Mesendoderm (in vitro differentiated cells): ENCODE measurements at regions not wholly inside any gene's neighbourhood (a gene's known extent, or its start where the extent isn't known, plus 50 kb on each side); places are given as distances from the start of the nearest gene placed in this dataset.
A peak's percentile ranks its signal among the peaks of the same experiment; 100 is the strongest.

ENCODE experiments used
- DNase-seq: peaks from one replicate; pipeline ENCODE4 v3.0.0; 2013
- H2AK5ac ChIP-seq: 2 replicates; pipeline ENCODE4 v1.6.1; 2013; ENCODE audit warnings: low read length, inconsistent platforms
- H2BK120ac ChIP-seq: 2 replicates; pipeline ENCODE4 v1.6.1; 2013; ENCODE audit warnings: low read depth, mild to moderate bottlenecking, low read length, moderate library complexity, mixed read lengths
- H2BK15ac ChIP-seq: replicated peaks from 2 replicates; pipeline ENCODE4 v1.6.1; 2013; ENCODE audit warnings: low read depth, mild to moderate bottlenecking, moderate library complexity
- H2BK5ac ChIP-seq: 2 replicates; pipeline ENCODE4 v1.6.1; 2013; ENCODE audit warnings: low read length, inconsistent platforms
- H3K18ac ChIP-seq: 2 replicates; pipeline ENCODE4 v1.6.1; 2013; ENCODE audit warnings: mild to moderate bottlenecking, low read length, mixed read lengths
- H3K23ac ChIP-seq: one replicate; pipeline ENCODE4 v1.6.1; 2013; ENCODE audit warnings: low read length
- H3K27ac ChIP-seq: 2 replicates; pipeline ENCODE4 v1.5.1; 2013; ENCODE audit warnings: low read depth, mild to moderate bottlenecking, inconsistent platforms, low read length, moderate library complexity
- H3K27me3 ChIP-seq: 2 replicates; pipeline ENCODE4 v1.6.1; 2013; ENCODE audit warnings: low read length, control low read depth, mild to moderate bottlenecking, inconsistent platforms; ENCODE audit not compliant: insufficient read depth, poor library complexity
- H3K36me3 ChIP-seq: 2 replicates; pipeline ENCODE4 v1.6.1; 2013; ENCODE audit warnings: low read length, inconsistent platforms; ENCODE audit not compliant: control insufficient read depth, insufficient read depth
- H3K4ac ChIP-seq: one replicate; pipeline ENCODE4 v1.6.1; 2013; ENCODE audit warnings: low read depth, mild to moderate bottlenecking, low read length, moderate library complexity
- H3K4me1 ChIP-seq: 2 replicates; pipeline ENCODE4 v1.6.1; 2013; ENCODE audit warnings: low read depth, low read length, inconsistent platforms; ENCODE audit not compliant: control insufficient read depth
- H3K4me2 ChIP-seq: 2 replicates; pipeline ENCODE4 v1.6.1; 2013; ENCODE audit warnings: low read length
- H3K4me3 ChIP-seq: 2 replicates; pipeline ENCODE4 v1.5.1; 2013; ENCODE audit warnings: mild to moderate bottlenecking, low read length
- H3K56ac ChIP-seq: one replicate; pipeline ENCODE4 v1.6.1; 2013; ENCODE audit warnings: low read length
- H3K79me1 ChIP-seq: 2 replicates; pipeline ENCODE4 v1.6.1; 2013; ENCODE audit warnings: low read length, inconsistent platforms
- H3K79me2 ChIP-seq: 2 replicates; pipeline ENCODE4 v1.6.1; 2013; ENCODE audit warnings: mild to moderate bottlenecking, low read length; ENCODE audit not compliant: control insufficient read depth, insufficient read depth
- H3K9ac ChIP-seq: 2 replicates; pipeline ENCODE4 v1.6.1; 2013; ENCODE audit warnings: low read length, inconsistent platforms
- H4K5ac ChIP-seq: one replicate; pipeline ENCODE4 v1.6.1; 2013; ENCODE audit warnings: low read length
- H4K8ac ChIP-seq: one replicate; pipeline ENCODE4 v1.6.1; 2013; ENCODE audit warnings: low read depth, mild to moderate bottlenecking, control low read depth, low read length, moderate library complexity
- WGBS: extraction: QIAGEN DNeasy Blood & Tissue Kit; methylation state at CpG from one replicate; pipeline ENCODE4 v1.1.7; 2013; ENCODE audit warnings: low lambda C conversion rate, missing lambda C conversion rate; ENCODE audit not compliant: insufficient coverage; ENCODE audit errors: extremely low coverage; 5-methylcytosine and 5-hydroxymethylcytosine counted together

DNA sequence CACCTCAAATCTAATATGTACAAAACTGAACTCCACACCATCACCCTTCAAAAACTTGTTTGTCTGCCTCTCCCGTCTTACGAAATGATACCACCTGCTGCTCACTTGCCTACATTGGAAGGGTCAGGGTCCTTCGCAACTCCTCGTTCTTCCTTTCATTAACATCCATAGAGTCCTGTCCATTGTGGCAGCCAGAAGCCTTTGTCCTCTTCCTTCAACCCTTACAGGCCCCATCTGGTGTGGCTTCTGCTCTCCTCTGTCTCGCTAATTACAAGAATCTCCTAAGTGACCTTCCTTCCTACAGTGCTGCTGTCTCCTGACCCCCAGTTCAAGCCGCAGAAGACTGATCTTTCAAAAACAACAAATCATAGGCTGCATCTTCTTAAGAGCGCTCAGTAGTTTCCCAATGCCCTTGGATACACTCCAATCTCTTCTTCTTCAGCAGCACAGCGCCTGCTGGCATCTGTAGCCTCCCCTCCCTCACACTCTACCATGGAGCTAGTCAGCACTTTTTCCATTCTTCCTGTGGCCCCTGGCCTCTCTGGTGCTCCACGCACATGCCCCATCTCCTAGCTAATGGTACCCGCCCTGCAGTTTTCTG is 382.7 kb downstream of the LIG4 start:
- H2BK5ac ChIP-seq, result no peak overlapping the region
- H2BK120ac ChIP-seq, result no peak overlapping the region
- no CpG with 5 or more reads among the region's 10 CpGs for WGBS
- H3K4ac ChIP-seq, result no peak overlapping the region
- H3K18ac ChIP-seq, result no peak overlapping the region
- H4K8ac ChIP-seq, result no peak overlapping the region
- H3K56ac ChIP-seq, result no peak overlapping the region
- no peak overlapping the region for H2BK15ac ChIP-seq
- no peak overlapping the region for H3K4me3 ChIP-seq
- no peak overlapping the region for H3K23ac ChIP-seq
- no peaks in the 10 kb centered on the region for H3K27me3 ChIP-seq
- H3K4me2 ChIP-seq, result no peak overlapping the region
- no peaks in the 10 kb centered on the region for H3K36me3 ChIP-seq
- peaks cover 8% of the 10 kb centered on the region for H3K79me2 ChIP-seq
- no peak overlapping the region for H3K9ac ChIP-seq
- H3K4me1 ChIP-seq, result peaks cover 2% of the 10 kb centered on the region
- H2AK5ac ChIP-seq, result no peak overlapping the region
- no peak overlapping the region for H4K5ac ChIP-seq
- no peak for DNase-seq
- no peak overlapping the region for H3K27ac ChIP-seq
- H3K79me1 ChIP-seq, result peaks cover 2% of the 10 kb centered on the region

DNA sequence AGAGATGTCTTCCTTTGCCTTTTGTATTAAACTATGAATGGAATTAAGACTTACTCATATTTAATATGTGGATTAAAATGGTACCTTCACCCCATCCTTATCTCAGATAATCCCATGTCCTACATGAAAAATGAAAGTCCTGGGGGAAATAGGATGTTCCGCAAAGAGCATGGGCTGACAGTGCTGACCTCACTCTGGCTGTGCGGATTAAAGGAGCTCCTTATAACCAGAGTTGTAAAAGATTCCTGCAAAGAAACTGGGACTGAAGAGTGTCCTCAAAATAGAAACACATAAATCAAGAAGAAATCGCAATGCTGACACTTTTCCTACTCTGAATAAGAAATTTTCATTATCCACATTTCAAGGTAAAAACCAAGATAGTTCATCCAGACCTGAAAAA is 384.5 kb downstream of the LIG4 start:
- Histone ChIP-seq H3K27ac (no peak overlapping the region), H3K9ac (no peak overlapping the region), H2BK5ac (no peak overlapping the region), H4K5ac (no peak overlapping the region), H3K4me3 (no peak overlapping the region), H2BK15ac (no peak overlapping the region), H3K4me1 (no peaks in the 10 kb centered on the region), H3K27me3 (no peaks in the 10 kb centered on the region), H3K23ac (no peak overlapping the region), H3K56ac (no peak overlapping the region), H3K79me2 (peaks cover 8% of the 10 kb centered on the region), H3K79me1 (peaks cover 7% of the 10 kb centered on the region), H3K18ac (no peak overlapping the region), H3K4me2 (no peak overlapping the region), H4K8ac (no peak overlapping the region), H2AK5ac (no peak overlapping the region), H3K4ac (no peak overlapping the region), H3K36me3 (no peaks in the 10 kb centered on the region), H2BK120ac (no peak overlapping the region)
- DNase-seq, result no peak
- no CpG with 5 or more reads among the region's 3 CpGs for WGBS

DNA sequence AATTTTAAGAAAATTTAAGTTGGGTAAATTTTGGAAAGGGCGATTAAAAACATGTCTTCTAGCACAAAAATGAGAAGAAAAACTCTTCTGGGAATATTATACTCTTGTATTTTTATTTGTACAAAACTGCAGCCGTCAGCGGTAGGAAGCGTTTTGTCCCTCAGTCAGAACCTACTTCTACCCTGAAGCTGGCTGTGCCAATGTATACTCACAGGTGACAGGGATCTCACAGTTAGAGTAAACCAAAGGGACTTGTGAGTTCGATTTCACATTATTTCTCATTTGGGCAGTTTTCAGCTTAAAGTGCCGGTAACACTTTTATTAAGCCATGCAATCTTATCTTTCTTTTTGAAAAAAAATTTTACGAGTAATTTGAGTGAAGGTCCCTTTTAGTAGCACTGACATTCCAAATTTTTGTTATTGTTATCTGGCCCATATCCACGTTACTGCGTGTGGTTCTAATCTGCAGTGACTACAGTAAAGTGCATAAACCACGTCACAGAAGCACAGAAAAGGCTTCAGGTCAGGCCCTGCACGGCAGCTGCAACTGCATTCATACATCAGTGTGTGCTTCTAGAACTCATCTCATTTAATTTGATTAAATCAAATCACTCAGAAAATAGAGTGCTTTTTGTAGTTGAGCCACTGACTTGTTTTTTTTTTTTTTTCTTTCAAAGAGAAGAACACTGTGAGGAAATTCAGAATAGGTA is 387.3 kb downstream of the LIG4 start:
- Histone ChIP-seq H4K5ac (no peak overlapping the region), H3K56ac (no peak overlapping the region), H3K4me1 (no peaks in the 10 kb centered on the region), H3K36me3 (no peaks in the 10 kb centered on the region), H3K18ac (no peak overlapping the region), H3K27me3 (no peaks in the 10 kb centered on the region), H2BK15ac (no peak overlapping the region), H3K23ac (no peak overlapping the region), H3K4me2 (no peak overlapping the region), H3K79me1 (peaks cover 9% of the 10 kb centered on the region), H4K8ac (no peak overlapping the region), H3K4me3 (no peak overlapping the region), H3K79me2 (peaks cover 10% of the 10 kb centered on the region), H2BK5ac (no peak overlapping the region), H3K9ac (no peak overlapping the region), H2AK5ac (no peak overlapping the region), H3K27ac (no peak overlapping the region), H3K4ac (no peak overlapping the region), H2BK120ac (no peak overlapping the region)
- DNase-seq, result no peak
- WGBS, result 100% methylated on average over 1 of the region's 11 CpGs

DNA sequence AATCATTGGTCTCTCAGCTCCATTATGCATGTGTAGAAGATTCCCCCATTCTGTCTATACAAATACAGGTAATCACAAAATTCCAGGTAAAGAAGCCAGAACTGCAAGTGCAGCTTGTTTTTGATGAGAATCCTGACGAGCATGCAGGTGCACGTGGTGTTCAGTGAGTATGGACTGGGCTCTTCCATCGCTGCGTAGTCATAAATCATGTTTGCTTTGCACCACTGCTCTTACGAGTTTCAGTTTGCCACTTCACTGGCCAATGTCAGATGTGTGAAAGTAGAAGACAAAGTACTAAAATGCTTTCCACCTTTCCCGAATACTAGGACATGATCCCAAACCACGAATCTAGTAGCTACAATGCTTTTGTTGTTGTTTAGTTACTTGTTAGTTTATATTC is 390.7 kb downstream of the LIG4 start:
- no peak for DNase-seq
- no peak overlapping the region for H2BK120ac ChIP-seq
- H2BK15ac ChIP-seq, result no peak overlapping the region
- no peak overlapping the region for H4K5ac ChIP-seq
- H3K18ac ChIP-seq, result no peak overlapping the region
- H3K56ac ChIP-seq, result no peak overlapping the region
- H3K4me3 ChIP-seq, result no peak overlapping the region
- no peak overlapping the region for H2AK5ac ChIP-seq
- H3K79me1 ChIP-seq, result peaks cover 9% of the 10 kb centered on the region
- H3K4me2 ChIP-seq, result no peak overlapping the region
- no peaks in the 10 kb centered on the region for H3K4me1 ChIP-seq
- H3K23ac ChIP-seq, result no peak overlapping the region
- no peak overlapping the region for H4K8ac ChIP-seq
- H3K4ac ChIP-seq, result no peak overlapping the region
- no peak overlapping the region for H3K9ac ChIP-seq
- H3K36me3 ChIP-seq, result no peaks in the 10 kb centered on the region
- H2BK5ac ChIP-seq, result no peak overlapping the region
- H3K27me3 ChIP-seq, result no peaks in the 10 kb centered on the region
- no peak overlapping the region for H3K27ac ChIP-seq
- no CpG with 5 or more reads among the region's 7 CpGs for WGBS
- peaks cover 12% of the 10 kb centered on the region for H3K79me2 ChIP-seq

DNA sequence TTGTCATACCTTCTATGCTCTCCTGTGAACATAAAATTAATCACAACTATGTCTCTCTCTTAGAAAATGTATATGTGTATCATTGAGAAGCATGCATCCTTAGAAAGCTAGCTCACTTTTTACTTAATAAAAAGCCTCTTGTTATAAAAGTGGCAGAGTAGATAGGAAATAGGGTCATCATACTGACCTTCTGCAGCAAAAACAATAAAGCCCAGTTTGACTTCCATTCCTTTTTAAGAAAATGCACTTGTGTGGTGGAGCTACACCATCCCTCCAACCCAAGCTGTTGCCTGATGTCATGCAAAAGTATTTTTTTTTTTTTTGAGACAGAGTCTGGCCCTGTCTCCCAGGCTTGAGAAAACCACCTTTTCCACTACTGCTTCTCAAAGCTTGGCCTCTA is 393.3 kb downstream of the LIG4 start:
- no peak overlapping the region for H2BK120ac ChIP-seq
- no peak overlapping the region for H3K4ac ChIP-seq
- H3K4me1 ChIP-seq, result peaks cover 2% of the 10 kb centered on the region
- H3K4me3 ChIP-seq, result no peak overlapping the region
- H3K79me2 ChIP-seq, result peaks cover 10% of the 10 kb centered on the region
- H3K23ac ChIP-seq, result no peak overlapping the region
- no peaks in the 10 kb centered on the region for H3K36me3 ChIP-seq
- no peak overlapping the region for H4K5ac ChIP-seq
- H2BK15ac ChIP-seq, result no peak overlapping the region
- H3K4me2 ChIP-seq, result no peak overlapping the region
- no peak overlapping the region for H2BK5ac ChIP-seq
- H4K8ac ChIP-seq, result no peak overlapping the region
- peaks cover 7% of the 10 kb centered on the region for H3K79me1 ChIP-seq
- H2AK5ac ChIP-seq, result no peak overlapping the region
- H3K56ac ChIP-seq, result no peak overlapping the region
- H3K27me3 ChIP-seq, result no peaks in the 10 kb centered on the region
- no peak overlapping the region for H3K9ac ChIP-seq
- no peak overlapping the region for H3K27ac ChIP-seq
- no peak for DNase-seq
- H3K18ac ChIP-seq, result peak overlapping the region; percentile 28

DNA sequence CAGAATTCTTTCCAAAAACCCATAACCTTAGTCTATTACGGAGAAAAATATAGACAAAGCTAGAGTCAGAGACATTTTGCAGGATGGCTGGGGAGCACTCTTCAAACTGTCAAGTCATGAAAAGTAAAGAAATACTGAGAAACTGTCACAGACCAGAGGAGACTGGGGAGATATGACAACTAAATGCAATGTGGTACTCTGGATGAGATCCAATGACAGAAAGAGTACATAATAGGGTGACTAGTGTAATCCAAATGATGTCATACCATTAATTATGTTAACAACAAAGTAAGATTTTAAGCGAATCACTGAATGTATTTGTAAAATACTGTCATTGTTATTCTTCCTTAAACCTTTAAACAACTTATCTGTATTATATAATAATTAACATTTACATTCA is 393.8 kb downstream of the LIG4 start:
- Histone ChIP-seq H3K27me3 (no peaks in the 10 kb centered on the region), H2AK5ac (no peak overlapping the region), H3K36me3 (no peaks in the 10 kb centered on the region), H4K8ac (no peak overlapping the region), H2BK15ac (no peak overlapping the region), H3K23ac (no peak overlapping the region), H3K4me2 (no peak overlapping the region), H2BK5ac (no peak overlapping the region), H3K4me1 (peaks cover 2% of the 10 kb centered on the region), H2BK120ac (no peak overlapping the region), H3K27ac (no peak overlapping the region), H3K9ac (no peak overlapping the region), H3K4ac (no peak overlapping the region), H3K56ac (no peak overlapping the region), H4K5ac (no peak overlapping the region), H3K79me2 (peaks cover 8% of the 10 kb centered on the region), H3K18ac (no peak overlapping the region), H3K79me1 (peaks cover 7% of the 10 kb centered on the region), H3K4me3 (no peak overlapping the region)
- no peak for DNase-seq
- WGBS, result no CpG with 5 or more reads among the region's 2 CpGs
